HG02943 (cell line): ENCODE measurements at regions not wholly inside any gene's neighbourhood (a gene's known extent, or its start where the extent isn't known, plus 50 kb on each side); places are given as distances from the start of the nearest gene placed in this dataset.

ENCODE experiments used
- ATAC-seq: cut with Tn5 transposase; IDR thresholded peaks from one replicate; pipeline ENCODE4 v1.9.1; 2021; ENCODE audit warnings: mild to moderate bottlenecking, low read depth, moderate library complexity; ENCODE audit not compliant: unreplicated experiment

DNA sequence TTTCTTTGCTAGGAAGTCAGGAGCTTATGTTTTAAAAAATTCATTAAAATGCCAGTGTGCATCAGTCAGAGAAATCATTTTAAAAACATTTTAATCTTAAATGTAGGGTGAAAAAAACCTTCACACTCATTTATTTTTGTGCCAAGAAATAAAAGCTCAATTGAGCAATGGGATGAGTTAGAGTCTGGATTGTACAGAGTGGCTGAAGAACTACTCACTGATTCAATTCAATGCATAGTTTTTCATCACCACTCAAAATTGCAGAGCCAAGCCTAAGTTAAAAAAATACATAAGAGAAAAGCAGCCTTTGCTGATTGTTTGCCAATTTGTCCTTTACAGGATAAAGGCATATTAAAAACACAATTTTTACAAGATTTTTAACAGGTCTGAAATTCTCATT lies 168.2 kb upstream of the DMRTA1 start:
- ATAC-seq, result no peak

DNA sequence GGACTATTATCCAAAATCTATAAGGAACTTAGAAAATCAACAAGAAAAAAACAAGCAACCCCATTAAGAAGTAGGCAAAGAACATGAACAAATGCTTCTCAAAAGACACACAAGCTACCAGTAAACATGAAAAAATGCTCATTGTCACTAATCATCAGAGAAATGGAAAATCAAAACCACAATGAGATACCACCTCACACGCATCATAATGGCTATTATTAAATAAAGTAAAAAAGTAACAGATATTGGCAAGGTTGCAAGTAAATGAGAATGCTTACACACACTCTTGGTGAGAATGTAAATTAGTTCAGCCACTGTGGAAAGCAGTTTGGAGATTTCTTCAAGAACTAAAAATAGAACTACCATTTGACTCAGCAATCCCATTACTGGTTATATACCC lies 167.0 kb upstream of the DMRTA1 start:
- no peak for ATAC-seq

DNA sequence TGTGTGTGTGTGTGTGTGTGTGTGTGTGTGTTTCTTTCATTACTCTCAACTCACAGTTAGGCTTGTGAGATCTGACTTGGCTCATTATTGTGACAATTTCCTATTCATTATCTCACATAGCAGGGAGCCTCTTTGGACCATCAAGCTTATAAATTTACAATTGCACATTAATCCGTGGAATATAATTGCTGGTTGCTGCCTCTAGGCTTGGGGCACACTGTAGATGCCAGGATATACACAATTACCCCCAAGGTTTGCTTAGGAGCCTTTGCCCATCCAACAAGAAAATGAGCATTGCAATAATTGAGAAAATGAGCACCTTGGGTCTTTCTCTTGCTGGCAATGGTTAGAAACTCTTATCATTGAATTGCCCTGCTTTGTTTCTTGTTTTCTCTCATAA lies 161.6 kb upstream of the DMRTA1 start:
- ATAC-seq, result no peak

DNA sequence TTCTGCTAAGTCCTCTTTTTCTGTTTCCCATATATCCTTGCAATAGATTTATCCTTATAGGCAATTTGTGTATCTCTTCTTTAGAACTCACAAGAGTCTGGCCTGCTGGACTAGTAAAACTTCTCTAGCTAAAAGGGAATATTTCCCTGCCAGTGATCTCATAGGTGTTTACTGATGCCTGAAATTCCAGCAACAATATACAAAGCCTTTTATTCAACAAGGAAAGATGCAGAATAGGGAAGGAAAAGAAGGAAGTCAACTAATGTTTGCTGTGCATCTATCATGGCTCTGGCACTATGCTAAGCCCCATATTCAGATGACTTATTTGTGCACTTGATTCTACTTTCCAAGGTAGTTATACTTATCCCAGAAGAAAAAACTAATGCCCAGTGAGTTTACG lies 160.0 kb upstream of the DMRTA1 start:
- no peak for ATAC-seq

DNA sequence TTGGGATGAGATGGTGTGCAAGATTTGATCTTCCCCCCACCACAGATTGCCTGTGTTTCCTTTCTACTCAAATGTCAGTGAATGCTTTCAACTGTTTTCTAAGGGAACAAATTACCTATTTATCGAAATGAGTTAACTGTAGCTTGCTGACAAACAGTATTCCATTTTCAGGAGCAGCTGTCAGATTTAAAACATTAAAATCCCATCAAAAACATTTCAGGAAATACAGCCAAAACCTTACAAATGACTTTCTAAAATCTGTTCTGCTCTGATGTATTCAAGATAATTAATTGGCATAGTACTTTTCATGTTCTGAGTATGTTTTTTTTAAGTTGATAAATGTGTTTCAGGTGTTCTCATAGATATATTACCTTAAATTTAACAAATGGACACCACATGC lies 158.0 kb upstream of the DMRTA1 start:
- no peak for ATAC-seq

DNA sequence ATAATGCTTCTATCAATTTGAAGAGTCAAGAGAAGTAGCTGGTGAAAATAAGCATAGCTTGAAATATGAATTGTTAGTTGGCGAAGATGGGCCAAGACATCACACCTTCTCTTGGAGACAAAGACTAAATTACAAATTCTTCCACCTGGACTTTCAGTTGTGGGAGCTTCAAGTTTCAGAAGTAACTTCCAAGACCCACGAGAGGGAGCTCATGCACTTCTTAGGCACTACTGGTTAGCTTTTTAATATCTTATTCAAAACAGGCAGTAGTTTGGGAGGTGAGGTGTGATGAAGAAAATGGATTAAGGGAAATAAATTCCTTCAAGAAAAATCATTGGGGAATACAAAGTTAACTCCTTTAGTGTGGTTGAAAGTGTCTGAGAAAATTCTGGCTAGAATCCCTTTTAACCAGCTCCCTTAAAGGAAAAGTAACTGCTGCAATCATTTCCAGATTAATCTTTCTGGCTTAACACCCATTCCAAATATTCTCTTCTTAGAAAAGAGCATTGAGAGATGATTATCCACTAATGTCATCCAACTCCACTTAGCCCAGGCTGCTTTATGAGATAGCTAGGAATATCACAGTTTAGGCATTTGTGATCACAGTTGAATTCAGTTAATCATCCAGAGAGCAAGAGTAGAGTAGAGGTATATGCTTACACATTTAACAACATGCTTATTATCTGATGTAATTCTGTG lies 139.5 kb upstream of the DMRTA1 start:
- no peak for ATAC-seq

DNA sequence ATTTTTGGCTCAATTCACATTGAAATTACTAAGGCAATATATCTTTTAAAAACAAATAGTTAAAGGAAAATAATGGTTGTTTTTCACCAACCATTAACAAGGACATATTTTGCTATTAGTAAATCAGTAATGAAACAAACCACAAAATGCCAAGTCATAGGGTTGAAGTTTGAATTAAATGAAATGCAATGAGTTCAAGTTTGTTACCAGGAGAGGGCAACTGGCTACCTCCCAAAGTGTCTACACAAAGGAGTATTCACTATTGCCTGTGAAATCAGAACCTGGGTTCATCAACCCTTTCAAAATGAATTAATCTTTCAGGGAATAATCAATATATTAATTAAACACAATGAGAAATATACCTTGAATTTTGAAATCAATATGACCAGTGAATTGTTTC lies 138.4 kb upstream of the DMRTA1 start:
- ATAC-seq, result no peak

DNA sequence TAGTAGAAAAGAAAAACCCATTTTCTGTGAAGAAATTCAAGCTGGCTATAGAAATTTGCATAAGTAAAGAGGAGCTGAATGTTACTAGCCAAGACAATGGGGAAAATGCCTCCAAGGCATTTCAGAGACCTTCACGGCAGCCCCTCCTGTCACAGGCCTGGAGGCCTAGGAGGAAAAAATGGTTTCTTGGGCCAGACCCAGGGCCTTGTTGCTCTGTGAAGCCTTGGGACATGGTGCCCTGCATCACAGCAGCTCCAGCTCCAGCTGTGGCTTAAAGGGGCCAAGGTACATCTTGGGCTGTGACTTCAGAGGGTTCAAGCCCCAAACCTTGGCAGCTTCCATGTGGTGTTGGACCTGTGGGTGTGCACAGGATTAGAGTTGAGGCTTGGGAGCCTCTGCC lies 130.0 kb upstream of the DMRTA1 start:
- ATAC-seq, result no peak

DNA sequence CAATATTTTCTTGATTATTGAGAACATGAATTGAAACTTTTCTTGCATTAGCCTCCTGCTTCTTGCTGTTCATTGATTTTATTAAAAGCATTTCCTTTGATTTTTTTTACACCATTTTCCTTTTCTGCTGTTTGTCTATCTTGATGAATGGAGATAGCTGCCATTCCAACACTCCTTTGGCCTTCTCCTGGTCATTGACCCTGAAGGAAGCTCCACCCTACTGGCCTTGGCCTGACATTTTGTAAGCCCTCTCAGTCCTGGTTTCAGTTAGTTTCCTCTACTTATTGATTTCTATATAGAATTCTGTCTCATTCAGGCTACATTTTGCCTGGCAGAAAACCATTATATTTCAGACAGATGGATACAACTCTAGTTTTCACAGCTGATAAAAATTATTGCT lies 115.1 kb upstream of the DMRTA1 start:
- no peak for ATAC-seq

DNA sequence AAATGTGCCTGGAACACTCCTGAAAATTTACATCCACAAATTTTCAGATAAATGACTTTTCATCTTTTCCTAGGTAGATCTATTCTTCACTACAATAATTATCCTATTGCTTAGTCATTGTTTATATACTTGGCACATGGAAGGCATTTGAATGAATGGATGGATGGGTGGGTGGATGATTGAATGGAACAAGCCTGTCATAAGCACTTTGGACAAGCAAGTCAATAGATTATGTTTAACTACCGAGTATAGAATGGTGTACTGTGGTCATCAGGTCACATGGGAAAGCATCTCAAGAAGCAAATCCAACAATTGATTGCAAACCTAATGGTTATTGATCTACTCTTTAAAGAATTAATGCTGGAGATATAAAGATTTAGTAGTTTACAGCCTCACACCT lies 114.4 kb upstream of the DMRTA1 start:
- ATAC-seq, result no peak

DNA sequence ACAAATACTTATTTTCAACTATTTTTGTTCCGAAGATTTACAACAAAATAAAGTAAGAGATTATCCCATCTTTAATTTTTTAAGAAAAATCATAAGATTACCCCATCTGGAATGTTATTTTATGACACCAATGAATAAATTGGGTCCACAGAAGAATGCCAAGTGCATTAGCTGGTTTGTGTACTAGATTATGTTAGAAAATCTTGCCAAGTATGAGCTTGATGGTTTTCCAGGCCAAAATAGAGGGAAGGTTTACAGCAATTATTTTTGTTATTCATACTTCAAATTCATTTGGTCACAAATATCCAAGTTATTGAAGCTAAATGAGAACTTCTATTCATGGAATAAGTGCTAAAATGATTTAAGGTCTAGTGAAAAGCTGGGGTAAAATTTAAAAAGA lies 109.4 kb upstream of the DMRTA1 start:
- no peak for ATAC-seq

DNA sequence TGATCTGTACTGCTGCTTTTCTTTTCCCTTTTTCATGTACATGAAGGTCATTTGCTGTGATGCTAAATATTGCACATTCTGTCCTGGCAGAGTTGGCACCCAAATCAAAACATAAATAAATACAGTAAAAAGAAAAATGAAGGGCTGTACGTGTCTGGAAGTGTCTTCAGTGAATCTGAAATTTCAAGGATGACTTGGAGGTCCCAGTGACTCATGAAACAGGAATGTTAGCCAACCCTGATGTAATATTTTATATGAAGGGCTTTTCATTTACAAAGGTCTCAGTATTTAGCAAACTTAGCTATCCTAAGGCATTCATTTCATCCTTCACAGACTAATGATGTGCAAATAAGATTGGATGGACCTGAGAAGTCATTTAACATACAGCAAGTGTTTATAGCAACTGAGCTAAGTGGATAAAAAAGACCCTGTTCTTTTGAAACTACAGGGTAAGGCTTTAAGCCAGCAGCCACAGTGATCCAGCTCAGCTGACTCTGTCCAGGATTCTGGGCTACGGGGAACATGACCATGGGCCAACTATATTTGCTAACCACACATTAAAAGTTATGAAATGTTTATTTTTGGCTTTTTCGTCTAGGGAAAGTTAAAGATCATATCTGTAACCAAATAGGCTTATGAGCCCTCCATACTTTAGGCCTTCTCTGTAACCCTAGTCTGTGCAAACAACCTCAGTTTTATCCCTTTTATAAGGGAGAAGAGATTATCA lies 104.0 kb upstream of the DMRTA1 start:
- ATAC-seq, result no peak

DNA sequence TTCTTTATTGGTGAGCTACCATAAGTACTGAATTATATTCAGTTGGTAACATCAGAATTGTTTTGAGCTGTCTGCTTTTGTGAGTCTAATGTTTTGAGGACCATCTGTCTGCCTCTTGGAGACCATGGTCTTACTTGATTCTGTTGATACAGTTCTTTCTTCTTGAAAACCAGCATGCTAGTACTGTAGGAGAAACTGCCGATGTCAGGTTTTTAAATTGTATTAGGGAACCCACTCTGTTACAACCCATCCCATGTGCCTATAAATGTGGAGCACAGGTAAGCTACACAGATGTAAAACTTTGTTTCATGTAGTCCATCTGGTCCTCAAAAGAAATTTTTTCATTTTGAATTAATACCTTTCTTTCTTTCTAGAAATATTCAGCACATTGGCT lies 103.4 kb upstream of the DMRTA1 start:
- no peak for ATAC-seq

DNA sequence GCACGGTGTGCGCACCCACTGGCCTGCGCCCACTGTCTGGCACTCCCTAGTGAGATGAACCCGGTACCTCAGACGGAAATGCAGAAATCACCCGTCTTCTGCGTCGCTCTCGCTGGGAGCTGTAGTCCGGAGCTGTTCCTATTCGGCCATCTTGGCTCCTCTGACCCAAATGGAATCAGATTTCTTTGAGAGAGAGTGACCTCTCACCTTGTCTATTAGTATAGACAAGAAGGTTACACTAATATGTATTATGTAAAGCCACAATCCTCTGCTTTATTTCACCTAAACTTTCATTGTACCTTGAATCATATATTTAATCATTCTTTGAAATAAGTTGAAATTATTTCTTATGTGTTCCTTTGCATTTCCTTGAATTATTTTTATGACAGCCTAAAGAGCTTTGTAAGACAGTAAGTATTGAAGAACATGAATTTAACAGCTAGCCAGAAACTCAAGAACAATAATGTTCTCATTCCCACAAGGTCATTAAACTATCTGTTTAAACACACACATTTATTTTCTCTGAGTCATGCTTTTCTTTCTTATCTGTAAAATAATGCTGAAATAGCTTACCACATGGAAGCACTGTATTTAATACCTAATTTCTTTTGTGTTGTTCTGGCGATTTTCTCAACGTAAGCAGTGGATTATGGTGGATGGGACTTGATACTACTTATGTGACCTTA lies 91.8 kb upstream of the DMRTA1 start:
- ATAC-seq, result no peak

DNA sequence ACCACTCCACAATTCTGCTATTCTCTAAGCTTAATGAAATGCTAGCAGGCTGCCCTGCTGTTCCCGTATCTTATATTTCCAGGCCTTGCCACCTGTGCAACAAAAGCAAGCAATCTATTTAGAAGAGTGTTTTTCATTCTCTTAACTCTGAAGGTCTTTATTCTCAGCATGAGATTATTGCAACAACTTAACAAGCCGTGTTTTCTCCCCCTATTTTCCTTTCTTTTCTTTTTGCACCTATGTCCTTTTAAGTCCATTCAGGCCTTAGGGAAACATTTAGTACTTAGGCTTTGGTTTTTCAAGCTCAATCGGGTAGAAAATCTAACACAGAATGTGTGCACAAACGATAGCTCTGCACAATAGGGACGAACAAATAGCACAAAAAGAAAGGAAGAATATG lies 89.6 kb upstream of the DMRTA1 start:
- ATAC-seq, result no peak

DNA sequence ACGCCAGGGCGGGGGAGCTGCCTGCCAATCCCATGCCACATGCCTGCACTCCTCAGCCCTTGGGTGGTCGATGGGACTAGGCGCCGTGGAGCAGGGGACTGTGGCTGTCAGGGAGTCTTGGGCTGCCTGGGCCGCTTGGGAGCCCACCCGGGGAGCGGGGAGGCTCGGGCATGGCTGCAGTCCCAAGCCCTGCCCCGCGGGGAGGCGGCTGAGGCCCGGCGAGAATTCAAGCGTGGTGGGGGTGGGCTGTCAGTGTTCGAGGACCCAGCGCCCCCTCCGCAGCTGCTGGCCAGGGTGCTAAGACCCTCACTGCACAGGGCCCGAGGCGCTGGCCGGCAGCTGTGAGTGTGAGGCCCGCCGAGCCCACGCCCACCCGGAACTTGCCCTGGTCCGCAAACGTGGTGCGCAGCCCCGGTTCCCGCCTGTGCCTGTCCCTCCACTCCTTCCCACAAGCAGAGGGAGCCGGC lies 83.2 kb upstream of the DMRTA1 start:
- no peak for ATAC-seq

DNA sequence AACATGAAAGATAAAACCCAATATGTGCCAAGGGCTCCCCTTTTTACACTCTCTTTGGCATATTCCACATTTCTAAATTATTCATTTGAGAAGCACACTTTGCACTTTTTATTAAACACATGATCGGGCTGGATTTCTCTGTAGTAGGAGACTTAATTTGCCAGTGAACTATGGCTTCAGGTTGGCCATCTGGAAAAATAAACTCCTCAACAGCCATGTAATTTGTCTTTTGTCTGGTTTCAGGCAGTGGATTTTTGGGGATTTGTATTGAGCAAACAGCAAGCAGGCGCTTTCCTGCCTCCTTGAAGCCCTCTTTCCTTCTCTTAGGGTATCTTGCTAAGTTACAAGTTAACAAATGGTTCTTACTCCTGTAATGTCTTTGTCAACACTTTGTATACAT lies 73.0 kb upstream of the DMRTA1 start:
- ATAC-seq, result no peak

DNA sequence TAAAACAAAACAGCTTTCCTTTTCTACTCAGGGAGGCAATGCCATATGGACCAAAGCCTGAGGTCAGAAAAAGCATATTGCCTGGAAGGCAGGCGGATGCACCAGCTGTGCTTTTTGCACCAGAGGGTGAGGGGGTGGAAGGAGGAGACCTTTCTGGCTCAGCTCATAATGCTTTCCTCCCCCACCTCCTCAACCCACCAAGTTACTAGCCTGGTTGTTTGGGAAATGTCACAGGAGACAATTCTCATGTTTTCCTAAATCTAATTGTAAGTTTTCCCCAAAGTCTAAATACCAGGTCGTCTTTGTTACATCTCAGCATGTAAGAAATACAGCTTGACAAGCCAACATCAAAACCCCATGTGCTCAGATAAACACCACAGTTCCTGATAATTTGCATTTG lies 72.6 kb upstream of the DMRTA1 start:
- no peak for ATAC-seq

DNA sequence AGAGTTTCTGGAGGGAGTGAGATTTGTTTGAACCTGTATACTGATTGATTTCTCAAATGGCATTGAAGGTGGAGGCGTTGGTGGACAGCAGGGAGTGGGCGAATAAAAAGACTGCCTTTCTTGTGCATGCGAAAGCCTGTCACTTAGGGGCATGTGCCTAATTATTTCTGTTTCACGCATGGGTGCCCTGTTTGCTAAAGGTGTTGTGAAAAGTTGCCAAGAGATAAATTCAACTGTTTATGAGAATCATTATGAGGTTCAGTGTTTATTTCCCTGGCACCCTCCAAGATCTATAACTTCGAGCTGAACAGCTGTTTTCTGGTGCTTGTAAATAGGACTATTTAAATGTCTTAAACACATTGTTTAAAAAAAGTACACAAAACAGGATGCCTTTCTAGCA lies 67.4 kb upstream of the DMRTA1 start:
- no peak for ATAC-seq

DNA sequence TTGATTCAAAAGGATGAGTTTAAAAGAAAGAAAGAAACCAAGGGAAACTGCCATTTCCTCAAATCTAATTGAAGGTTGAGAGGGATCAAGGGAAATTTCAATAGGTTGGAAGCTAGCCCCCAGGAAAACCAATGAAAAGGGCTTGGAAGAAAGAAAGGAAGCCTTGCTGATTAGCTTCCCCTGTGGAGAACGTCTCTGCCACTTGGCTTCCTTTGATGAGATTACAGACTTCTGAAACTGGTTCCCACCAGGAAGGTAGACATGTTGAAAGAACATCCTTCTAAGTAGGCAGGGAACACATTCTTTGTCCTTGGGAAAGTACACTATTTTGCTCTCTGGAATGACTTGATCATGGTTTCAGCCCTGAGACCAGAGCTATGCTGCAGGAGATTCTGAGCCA lies 65.5 kb upstream of the DMRTA1 start:
- no peak for ATAC-seq

DNA sequence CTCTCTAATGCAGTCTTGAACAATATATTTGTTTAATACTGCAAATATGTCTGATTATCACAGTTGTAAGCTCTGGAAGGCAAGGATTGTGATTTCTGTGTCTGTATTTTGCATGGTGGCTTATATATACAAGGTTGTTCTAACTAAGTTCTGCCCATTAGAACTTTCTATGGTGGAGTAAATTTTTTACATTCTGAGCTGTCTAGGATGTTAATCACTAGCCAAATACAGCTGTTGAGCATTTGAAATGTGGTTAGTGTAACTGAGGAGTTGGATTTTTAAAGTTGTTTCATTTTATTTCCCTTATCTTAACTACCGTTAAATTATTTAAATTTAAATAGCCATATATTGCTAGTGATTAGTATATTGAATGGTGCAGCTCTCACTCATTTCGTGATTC lies 64.3 kb upstream of the DMRTA1 start:
- ATAC-seq, result no peak

DNA sequence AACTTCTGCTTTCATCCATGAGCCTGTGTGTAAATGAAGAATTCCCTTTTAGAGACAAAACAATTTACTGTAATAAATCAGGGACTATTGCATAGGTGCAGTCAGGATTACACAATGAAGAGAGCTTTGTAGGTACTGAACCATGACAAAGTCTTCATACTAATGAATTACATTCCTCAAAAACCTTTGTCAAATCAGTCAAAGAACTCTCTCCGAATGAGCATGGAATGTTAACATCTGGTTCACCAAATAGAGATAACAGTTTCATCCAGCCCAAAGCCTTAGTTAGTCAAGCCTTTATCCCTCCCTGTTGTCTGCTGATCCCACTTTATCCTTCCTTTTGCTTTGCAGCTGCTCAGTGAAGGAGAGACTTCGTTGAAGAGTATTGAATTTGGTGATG lies 62.9 kb upstream of the DMRTA1 start:
- ATAC-seq, result no peak
